Gastrocnemius medialis (tissue), 4 donors: ENCODE measurements at regions not wholly inside any gene's neighbourhood (a gene's known extent, or its start where the extent isn't known, plus 50 kb on each side); places are given as distances from the start of the nearest gene placed in this dataset.

ENCODE experiments used
- POLR2A ChIP-seq, 2 donors: fragments of 450-650 bp; IDR thresholded peaks; one replicate each; pipeline ENCODE4 v1.6.1; 2017; ENCODE audit warnings: antibody characterized with exemption in 2 of 2, mild to moderate bottlenecking in 2 of 2, moderate library complexity in 2 of 2
- TF ChIP-seq, protein P1 (sequence below), 5 experiments: fragments of 450-650 bp in 3 of 5; fragments of 200-600 bp in 2 of 5; sonication (generic) in 2 of 5; IDR thresholded peaks in 4 of 5; conservative IDR thresholded peaks in 1 of 5; 1 replicate in 4 of 5; 2 replicates in 1 of 5; pipeline ENCODE4 v1.5.1; 2016 to 2019; ENCODE audit warnings: antibody characterized with exemption in 5 of 5, mild to moderate bottlenecking in 3 of 5, moderate library complexity in 3 of 5

DNA sequence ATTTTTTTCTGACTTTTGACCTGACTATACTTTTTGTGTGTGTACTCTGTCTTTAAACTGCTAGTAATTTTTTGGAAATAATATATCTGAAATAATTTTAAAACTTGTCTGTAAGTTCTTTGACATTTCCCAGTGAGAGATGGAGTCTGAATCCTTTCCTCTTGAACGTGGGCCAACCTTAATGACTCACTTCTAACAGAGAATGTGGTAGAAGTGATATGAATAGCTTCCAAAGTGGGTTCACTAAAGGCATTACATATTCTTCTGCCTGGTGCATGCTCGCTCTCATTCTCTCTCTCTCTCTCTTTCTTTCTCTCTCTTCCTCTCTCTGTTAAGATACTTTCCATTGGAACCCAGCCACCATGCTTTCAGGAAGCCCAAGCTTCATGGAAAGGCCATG is 108.7 kb upstream of the FERMT1 start:
- TF ChIP-seq, protein P1, sequence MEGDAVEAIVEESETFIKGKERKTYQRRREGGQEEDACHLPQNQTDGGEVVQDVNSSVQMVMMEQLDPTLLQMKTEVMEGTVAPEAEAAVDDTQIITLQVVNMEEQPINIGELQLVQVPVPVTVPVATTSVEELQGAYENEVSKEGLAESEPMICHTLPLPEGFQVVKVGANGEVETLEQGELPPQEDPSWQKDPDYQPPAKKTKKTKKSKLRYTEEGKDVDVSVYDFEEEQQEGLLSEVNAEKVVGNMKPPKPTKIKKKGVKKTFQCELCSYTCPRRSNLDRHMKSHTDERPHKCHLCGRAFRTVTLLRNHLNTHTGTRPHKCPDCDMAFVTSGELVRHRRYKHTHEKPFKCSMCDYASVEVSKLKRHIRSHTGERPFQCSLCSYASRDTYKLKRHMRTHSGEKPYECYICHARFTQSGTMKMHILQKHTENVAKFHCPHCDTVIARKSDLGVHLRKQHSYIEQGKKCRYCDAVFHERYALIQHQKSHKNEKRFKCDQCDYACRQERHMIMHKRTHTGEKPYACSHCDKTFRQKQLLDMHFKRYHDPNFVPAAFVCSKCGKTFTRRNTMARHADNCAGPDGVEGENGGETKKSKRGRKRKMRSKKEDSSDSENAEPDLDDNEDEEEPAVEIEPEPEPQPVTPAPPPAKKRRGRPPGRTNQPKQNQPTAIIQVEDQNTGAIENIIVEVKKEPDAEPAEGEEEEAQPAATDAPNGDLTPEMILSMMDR (IDR thresholded peaks at IDR 0.05 in 4 of 5, conservative IDR thresholded peaks at IDR 0.05 in 1 of 5) = no peak
- no peak for TF ChIP-seq POLR2A (IDR thresholded peaks at IDR 0.05)
